ENCODE measurements at regions not wholly inside any gene's neighbourhood (a gene's known extent, or its start where the extent isn't known, plus 50 kb on each side); places are given as distances from the start of the nearest gene placed in this dataset.

DNA sequence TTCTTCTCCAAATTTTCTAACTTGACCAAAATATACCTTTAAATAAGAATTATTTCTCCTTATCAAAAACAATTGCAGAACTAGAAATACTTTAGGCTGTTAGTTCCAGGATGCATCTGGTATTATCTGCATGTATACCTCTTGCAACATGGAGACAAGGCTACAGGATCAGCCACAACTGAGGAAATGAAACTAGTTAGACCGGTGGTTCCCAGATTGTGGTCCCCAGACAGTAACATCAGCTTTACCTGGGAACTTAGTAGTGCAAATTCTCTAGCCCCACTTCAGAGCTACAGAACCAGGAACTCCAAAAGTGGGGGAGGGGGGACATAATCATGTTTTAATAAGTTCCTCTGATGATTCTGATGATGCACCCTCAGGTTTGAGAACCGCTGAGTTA lies 61.6 kb upstream of the C9orf72 start:
- TF ChIP-seq CTCF (conservative IDR thresholded peaks at IDR 0.05 in 1 of 2, IDR thresholded peaks at IDR 0.05 in 1 of 2; ENCODE audit: extremely low read depth in 1 of 2, insufficient read depth in 1 of 2, low read depth in 1 of 2, low read length in 2 of 2) (no peak), EZH2 (IDR thresholded peaks at IDR 0.05; ENCODE audit: borderline replicate concordance, low read length) (no peak)

All from mammary epithelial cell (primary cell).